ENCODE measurements at regions not wholly inside any gene's neighbourhood (a gene's known extent, or its start where the extent isn't known, plus 50 kb on each side); places are given as distances from the start of the nearest gene placed in this dataset.

- DNase-seq = no peak
Measured at GRCh38 chr6:85396159-85396808, 53.6 kb upstream of the NT5E start.

- no peak for DNase-seq
Measured at GRCh38 chr6:85395746-85396145, 54.1 kb upstream of the NT5E start.

GRCh38 chr6:85394853-85395538 lies 54.9 kb upstream of the NT5E start:
- no peak for DNase-seq

- no peak for DNase-seq
Measured at GRCh38 chr6:85394199-85394598, 55.7 kb upstream of the NT5E start.

- no peak for DNase-seq
Measured at GRCh38 chr6:85392379-85392778, 57.5 kb upstream of the NT5E start.

GRCh38 chr6:85390775-85391174 lies 59.1 kb upstream of the NT5E start:
- no peak for DNase-seq

- DNase-seq = no peak
Measured at GRCh38 chr6:85390105-85390728, 59.7 kb upstream of the NT5E start.

GRCh38 chr6:85389151-85389797 lies 60.6 kb upstream of the NT5E start:
- DNase-seq = no peak

GRCh38 chr6:85388531-85388930 lies 61.4 kb upstream of the NT5E start:
- no peak for DNase-seq

- no peak for DNase-seq
Measured at GRCh38 chr6:85385636-85386315, 64.1 kb upstream of the NT5E start.

- no peak for DNase-seq
Measured at GRCh38 chr6:85383042-85383441, 66.8 kb upstream of the NT5E start.

GRCh38 chr6:85382541-85382940 lies 67.3 kb upstream of the NT5E start:
- DNase-seq = no peak

- DNase-seq = no peak
Measured at GRCh38 chr6:85372915-85373270, 77.0 kb upstream of the NT5E start.

- DNase-seq = no peak
Measured at GRCh38 chr6:85372188-85372914, 77.5 kb upstream of the NT5E start.

GRCh38 chr6:85368631-85369030 lies 81.3 kb upstream of the NT5E start:
- no peak for DNase-seq

- DNase-seq = no peak
Measured at GRCh38 chr6:85364344-85364743, 85.5 kb upstream of the NT5E start.

GRCh38 chr6:85363870-85364269 lies 86.0 kb upstream of the NT5E start:
- DNase-seq = no peak

- DNase-seq = no peak
Measured at GRCh38 chr6:85362652-85363310, 87.1 kb upstream of the NT5E start.

GRCh38 chr6:85361643-85362014 lies 88.3 kb upstream of the NT5E start:
- DNase-seq = no peak

- no peak for DNase-seq
Measured at GRCh38 chr6:85360794-85361642, 88.9 kb upstream of the NT5E start.

GRCh38 chr6:85357651-85358050 lies 92.2 kb upstream of the NT5E start:
- DNase-seq = no peak

All from CD4-positive, alpha-beta T cell treated with Interleukin-12 subunit alpha and Interleukin-12 subunit beta, for 1 hour (primary cell).